GM12874 (cell line): ENCODE measurements at regions not wholly inside any gene's neighbourhood (a gene's known extent, or its start where the extent isn't known, plus 50 kb on each side); places are given as distances from the start of the nearest gene placed in this dataset.

Experiments
- CTCF ChIP-seq: IDR thresholded peaks from 2 replicates; pipeline ENCODE4 v1.5.1; 2011; ENCODE audit warnings: low read depth, mild to moderate bottlenecking, control low read depth, low read length, moderate library complexity; ENCODE audit not compliant: insufficient read depth

- no peak for TF ChIP-seq CTCF
Measured at GRCh38 chr3:18593231-18593630, 168.1 kb upstream of the SATB1 start.

- no peak for TF ChIP-seq CTCF
Measured at GRCh38 chr3:18591120-18591519, 166.0 kb upstream of the SATB1 start.

GRCh38 chr3:18586076-18586475, 160.9 kb upstream of the SATB1 start:
- TF ChIP-seq CTCF: no peak

GRCh38 chr3:18585004-18585968, 160.1 kb upstream of the SATB1 start:
- no peak for TF ChIP-seq CTCF

- TF ChIP-seq CTCF: no peak
Measured at GRCh38 chr3:18580268-18580667, 155.1 kb upstream of the SATB1 start.

GRCh38 chr3:18579661-18580060, 154.5 kb upstream of the SATB1 start:
- no peak for TF ChIP-seq CTCF

GRCh38 chr3:18575573-18575972, 150.4 kb upstream of the SATB1 start:
- no peak for TF ChIP-seq CTCF
